Nephron progenitor cell (in vitro differentiated cells): ENCODE measurements at regions not wholly inside any gene's neighbourhood (a gene's known extent, or its start where the extent isn't known, plus 50 kb on each side); places are given as distances from the start of the nearest gene placed in this dataset.
"Not testable (repeated sequence)": the region's sequence is repeated elsewhere in the genome, so short reads cannot be mapped to it uniquely, and the experiment has no call there.

Experiments used
- DNase-seq: peaks from one replicate; pipeline ENCODE4 v3.0.0; 2021
- H3K27ac Mint-ChIP-seq: 2 replicates; pipeline ENCODE4 v1.8.0; 2021; ENCODE audit warnings: mild to moderate bottlenecking, moderate library complexity, mixed read lengths
- H3K27me3 Mint-ChIP-seq: 2 replicates; pipeline ENCODE4 v1.8.0; 2021; ENCODE audit warnings: mild to moderate bottlenecking, low read depth, mixed read lengths; ENCODE audit not compliant: poor library complexity
- H3K36me3 Mint-ChIP-seq: 2 replicates; pipeline ENCODE4 v1.8.0; 2021; ENCODE audit warnings: low read depth, mixed read lengths
- H3K4me1 Mint-ChIP-seq: 2 replicates; pipeline ENCODE4 v1.8.0; 2021; ENCODE audit warnings: mixed read lengths
- H3K4me3 Mint-ChIP-seq: 2 replicates; pipeline ENCODE4 v1.8.0; 2021; ENCODE audit warnings: mild to moderate bottlenecking, moderate library complexity, mixed read lengths
- H3K9me3 Mint-ChIP-seq: 2 replicates; pipeline ENCODE4 v1.8.0; 2021; ENCODE audit warnings: mild to moderate bottlenecking, moderate library complexity, mixed read lengths
- CTCF ChIP-seq: fragments of 200-600 bp; sonication (generic); IDR thresholded peaks from 2 replicates; pipeline ENCODE4 v1.5.0; 2021; ENCODE audit warnings: antibody characterized with exemption

DNA sequence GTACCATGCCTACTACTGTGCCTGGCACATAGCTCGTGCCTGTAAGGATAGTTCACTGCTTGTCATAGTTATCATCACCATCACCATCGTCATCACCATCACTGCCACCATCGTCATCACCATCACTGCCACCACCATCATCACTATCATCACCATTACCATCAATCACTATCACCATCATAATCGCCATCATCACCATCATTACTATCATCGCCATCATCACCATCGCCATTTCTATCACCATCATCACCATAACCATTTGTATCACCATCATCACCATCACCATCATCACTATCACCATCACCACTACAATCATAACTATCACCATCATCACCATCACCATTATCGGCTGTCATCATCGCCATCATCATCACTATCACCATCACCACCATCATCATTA, 107.1 kb downstream of the TUBA3C start:
- H3K4me3 Mint-ChIP-seq = no peak overlapping the region
- no peaks in the 10 kb centered on the region for H3K27me3 Mint-ChIP-seq
- TF ChIP-seq CTCF = no peak
- H3K27ac Mint-ChIP-seq = no peak overlapping the region
- no peak for DNase-seq
- H3K4me1 Mint-ChIP-seq = no peaks in the 10 kb centered on the region
- peaks cover 73% of the 10 kb centered on the region for H3K9me3 Mint-ChIP-seq
- H3K36me3 Mint-ChIP-seq = peaks cover 5% of the 10 kb centered on the region

DNA sequence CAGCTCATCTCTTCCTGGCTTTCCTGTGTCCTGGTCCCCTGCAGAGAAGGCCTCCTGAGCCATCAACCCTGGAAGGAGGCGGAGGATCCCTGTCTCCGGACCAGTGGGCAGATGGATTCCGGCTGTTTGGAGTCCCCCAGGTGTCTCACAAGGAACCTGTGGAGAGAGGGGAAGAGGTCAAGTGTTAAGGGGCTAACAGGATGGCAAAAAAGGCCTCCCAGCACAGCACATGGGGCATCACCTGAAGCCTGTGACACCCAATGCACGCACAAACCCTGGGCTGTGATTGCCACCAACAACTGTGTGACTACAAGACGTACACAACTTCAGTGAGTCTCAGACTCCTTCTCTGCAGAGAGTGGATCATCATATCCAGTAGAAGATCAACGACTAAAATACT, 107.5 kb downstream of the TUBA3C start:
- DNase-seq, H3K4me3 Mint-ChIP-seq, H3K36me3 Mint-ChIP-seq, H3K27me3 Mint-ChIP-seq, H3K27ac Mint-ChIP-seq, H3K4me1 Mint-ChIP-seq: not testable (repeated sequence)
- H3K9me3 Mint-ChIP-seq = peaks cover 69% of the 10 kb centered on the region

GRCh38 chr13:19072956-19073706, 108.5 kb downstream of the TUBA3C start:
- peaks cover 60% of the 10 kb centered on the region for H3K9me3 Mint-ChIP-seq
- not testable (repeated sequence) for H3K4me1 Mint-ChIP-seq, H3K27ac Mint-ChIP-seq, H3K4me3 Mint-ChIP-seq, H3K36me3 Mint-ChIP-seq, H3K27me3 Mint-ChIP-seq, DNase-seq

GRCh38 chr13:19072543-19072942, 109.1 kb downstream of the TUBA3C start:
- DNase-seq = no peak
- H3K4me3 Mint-ChIP-seq = no peak overlapping the region
- H3K27ac Mint-ChIP-seq = no peak overlapping the region
- no peaks in the 10 kb centered on the region for H3K27me3 Mint-ChIP-seq
- H3K9me3 Mint-ChIP-seq = peaks cover 57% of the 10 kb centered on the region
- no peak for TF ChIP-seq CTCF
- peaks cover 5% of the 10 kb centered on the region for H3K36me3 Mint-ChIP-seq
- H3K4me1 Mint-ChIP-seq = no peaks in the 10 kb centered on the region

DNA sequence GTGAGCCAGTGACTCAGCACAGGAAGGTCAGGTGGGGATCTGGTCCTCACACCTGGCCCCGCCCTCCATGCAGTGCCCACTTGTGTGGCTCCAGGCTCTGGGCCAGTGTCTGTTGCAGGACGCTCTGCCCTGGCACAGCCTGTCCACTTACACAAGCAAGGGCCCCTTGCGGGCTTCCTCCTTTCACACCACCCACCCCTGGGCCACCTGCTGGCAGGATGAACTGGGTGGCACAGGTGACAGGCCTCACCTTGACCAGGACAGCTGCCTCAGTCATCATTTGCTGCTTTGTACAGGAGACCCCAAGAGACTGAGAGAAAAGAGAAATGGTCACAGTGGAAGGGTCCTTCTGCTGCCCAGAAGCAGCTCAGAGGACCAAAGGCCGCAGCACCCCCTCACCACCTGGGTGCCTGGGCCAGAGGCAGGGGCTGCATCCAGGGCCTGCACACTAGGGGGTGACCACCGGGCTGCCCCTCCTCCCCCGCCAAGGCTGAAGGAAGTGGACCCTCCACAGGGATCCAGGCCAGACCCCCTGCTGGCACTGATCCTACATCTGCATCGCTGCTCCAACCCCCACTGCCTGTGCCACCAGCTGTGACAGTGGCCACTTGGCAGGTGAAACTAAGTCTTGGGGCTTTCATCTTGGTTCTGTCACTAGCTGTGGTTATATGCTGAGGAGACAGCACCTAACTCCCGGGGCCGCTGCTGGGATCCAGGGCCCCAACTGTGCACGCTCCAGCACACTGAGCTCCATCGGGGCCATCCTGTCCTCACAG, 110.3 kb downstream of the TUBA3C start:
- Mint-ChIP-seq H3K36me3 (peaks cover 5% of the 10 kb centered on the region), H3K27me3 (no peaks in the 10 kb centered on the region), H3K27ac (no peak overlapping the region), H3K9me3 (peaks cover 49% of the 10 kb centered on the region), H3K4me3 (no peak overlapping the region), H3K4me1 (no peaks in the 10 kb centered on the region)
- TF ChIP-seq CTCF = no peak
- DNase-seq = no peak

DNA sequence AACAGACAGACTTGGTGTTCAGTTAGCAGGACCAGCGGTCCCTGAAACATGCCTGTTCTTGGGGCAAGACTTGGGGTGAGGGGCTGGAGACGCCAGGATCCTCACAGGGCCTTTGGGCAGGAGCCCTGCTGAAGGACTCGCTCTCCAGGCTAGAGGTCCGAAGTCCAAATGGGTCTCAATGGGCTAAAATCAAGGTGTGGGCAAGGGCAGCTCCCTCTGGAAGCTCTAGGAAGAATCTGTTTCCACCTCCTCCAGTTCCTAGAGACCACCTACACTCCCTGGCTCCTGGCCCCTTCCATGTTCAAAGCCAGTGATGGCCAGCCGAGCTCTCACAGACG, 111.3 kb downstream of the TUBA3C start:
- no peak for DNase-seq
- H3K36me3 Mint-ChIP-seq = peaks cover 5% of the 10 kb centered on the region
- no peaks in the 10 kb centered on the region for H3K4me1 Mint-ChIP-seq
- peaks cover 49% of the 10 kb centered on the region for H3K9me3 Mint-ChIP-seq
- H3K27me3 Mint-ChIP-seq = no peaks in the 10 kb centered on the region
- no peak overlapping the region for H3K4me3 Mint-ChIP-seq
- TF ChIP-seq CTCF = no peak
- no peak overlapping the region for H3K27ac Mint-ChIP-seq
